ENCODE measurements at regions not wholly inside any gene's neighbourhood (a gene's known extent, or its start where the extent isn't known, plus 50 kb on each side); places are given as distances from the start of the nearest gene placed in this dataset.

GRCh38 chr9:105828171-105828570, 133.8 kb downstream of the TMEM38B start:
- no peak for DNase-seq

GRCh38 chr9:105828596-105829213, 134.4 kb downstream of the TMEM38B start:
- no peak for DNase-seq

GRCh38 chr9:105830461-105830860, 136.1 kb downstream of the TMEM38B start:
- DNase-seq, result no peak

- DNase-seq, result no peak
Observed at GRCh38 chr9:105832096-105832710, 137.9 kb downstream of the TMEM38B start.

GRCh38 chr9:105833271-105833975, 139.1 kb downstream of the TMEM38B start:
- no peak for DNase-seq

- DNase-seq, result no peak
Observed at GRCh38 chr9:105834404-105834803, 140.1 kb downstream of the TMEM38B start.

- DNase-seq, result peak; percentile 83
Observed at GRCh38 chr9:105835721-105836120, 141.4 kb downstream of the TMEM38B start.

GRCh38 chr9:105836936-105837660, 142.8 kb downstream of the TMEM38B start:
- DNase-seq, result no peak

GRCh38 chr9:105841562-105841961, 147.2 kb downstream of the TMEM38B start:
- DNase-seq, result no peak

GRCh38 chr9:105842023-105842644, 147.8 kb downstream of the TMEM38B start:
- peak; percentile 22 for DNase-seq

GRCh38 chr9:105846825-105847224, 152.5 kb downstream of the TMEM38B start:
- DNase-seq, result no peak

GRCh38 chr9:105850852-105851500, 156.6 kb downstream of the TMEM38B start:
- DNase-seq, result no peak

GRCh38 chr9:105854026-105854782, 159.9 kb downstream of the TMEM38B start:
- no peak for DNase-seq

GRCh38 chr9:105854783-105855724, 160.7 kb downstream of the TMEM38B start:
- no peak for DNase-seq

- DNase-seq, result no peak
Observed at GRCh38 chr9:105855987-105856386, 161.6 kb downstream of the TMEM38B start.

- DNase-seq, result no peak
Observed at GRCh38 chr9:105858006-105858690, 163.8 kb downstream of the TMEM38B start.

- DNase-seq, result no peak
Observed at GRCh38 chr9:105858877-105859276, 164.5 kb downstream of the TMEM38B start.

- DNase-seq, result no peak
Observed at GRCh38 chr9:105859428-105860091, 165.2 kb downstream of the TMEM38B start.

GRCh38 chr9:105860516-105860915, 166.2 kb downstream of the TMEM38B start:
- DNase-seq, result no peak
